ENCODE measurements at regions not wholly inside any gene's neighbourhood (a gene's known extent, or its start where the extent isn't known, plus 50 kb on each side); places are given as distances from the start of the nearest gene placed in this dataset.
"Not testable (repeated sequence)": the region's sequence is repeated elsewhere in the genome, so short reads cannot be mapped to it uniquely, and the experiment has no call there.

GRCh38 chr13:80504453-80504852 lies 163.5 kb upstream of the SPRY2 start:
- DNase-seq (ENCODE audit: low spot score in 2 of 2): no peak
- Mint-ChIP-seq H3K27ac (no peak overlapping the region), H3K36me3 (no peaks in the 10 kb centered on the region), H3K9me3 (peaks cover 16 to 17% of the 10 kb centered on the region in 2 donors)
- no peak for ATAC-seq

- ATAC-seq (no peak), DNase-seq (ENCODE audit: low spot score in 2 of 2) (no peak)
- Mint-ChIP-seq H3K27ac (no peak overlapping the region), H3K9me3 (peaks cover 9 to 13% of the 10 kb centered on the region in 2 donors), H3K36me3 (no peaks in the 10 kb centered on the region)
Measured at GRCh38 chr13:80502359-80502758, 161.4 kb upstream of the SPRY2 start.

- no peaks in the 10 kb centered on the region for H3K36me3 Mint-ChIP-seq
- ATAC-seq (no peak), DNase-seq (ENCODE audit: low spot score in 2 of 2) (no peak)
- peaks cover 9 to 13% of the 10 kb centered on the region in 2 donors for H3K9me3 Mint-ChIP-seq
- H3K27ac Mint-ChIP-seq: no peak overlapping the region
Measured at GRCh38 chr13:80501556-80501955, 160.6 kb upstream of the SPRY2 start.

GRCh38 chr13:80499536-80500290 lies 158.8 kb upstream of the SPRY2 start:
- H3K36me3 Mint-ChIP-seq: no peaks in the 10 kb centered on the region
- ATAC-seq: no peak
- no peak for DNase-seq (ENCODE audit: low spot score in 2 of 2)
- H3K27ac Mint-ChIP-seq: no peak overlapping the region
- peaks cover 4 to 7% of the 10 kb centered on the region in 2 donors for H3K9me3 Mint-ChIP-seq

- DNase-seq (ENCODE audit: low spot score in 2 of 2) (no peak), ATAC-seq (no peak)
- no peaks in the 10 kb centered on the region for H3K36me3 Mint-ChIP-seq
- peaks cover 4 to 7% of the 10 kb centered on the region in 2 donors for H3K9me3 Mint-ChIP-seq
- H3K27ac Mint-ChIP-seq: no peak overlapping the region
Measured at GRCh38 chr13:80498433-80498832, 157.5 kb upstream of the SPRY2 start.

GRCh38 chr13:80497978-80498377 lies 157.1 kb upstream of the SPRY2 start:
- no peak for ATAC-seq
- DNase-seq (ENCODE audit: low spot score in 2 of 2): no peak
- Mint-ChIP-seq H3K27ac (no peak overlapping the region), H3K36me3 (no peaks in the 10 kb centered on the region), H3K9me3 (peaks cover 4 to 7% of the 10 kb centered on the region in 2 donors)

GRCh38 chr13:80497439-80497838 lies 156.5 kb upstream of the SPRY2 start:
- Mint-ChIP-seq H3K27ac (no peak overlapping the region), H3K36me3 (no peaks in the 10 kb centered on the region), H3K9me3 (peaks cover 4 to 7% of the 10 kb centered on the region in 2 donors)
- no peak for ATAC-seq
- no peak for DNase-seq (ENCODE audit: low spot score in 2 of 2)

GRCh38 chr13:80496721-80497397 lies 155.9 kb upstream of the SPRY2 start:
- Mint-ChIP-seq H3K36me3 (no peaks in the 10 kb centered on the region), H3K9me3 (peaks cover 4 to 7% of the 10 kb centered on the region in 2 donors), H3K27ac (no peak overlapping the region)
- DNase-seq (ENCODE audit: low spot score in 2 of 2) (no peak), ATAC-seq (no peak)

- H3K36me3 Mint-ChIP-seq; DNase-seq (ENCODE audit: low spot score in 2 of 2); ATAC-seq; H3K9me3 Mint-ChIP-seq; H3K27ac Mint-ChIP-seq: not testable (repeated sequence)
Measured at GRCh38 chr13:80490491-80490943, 149.6 kb upstream of the SPRY2 start.

- H3K27ac Mint-ChIP-seq: no peak overlapping the region
- H3K9me3 Mint-ChIP-seq: peaks cover 4 to 7% of the 10 kb centered on the region in 2 donors
- ATAC-seq (no peak), DNase-seq (ENCODE audit: low spot score in 2 of 2) (no peak)
- no peaks in the 10 kb centered on the region for H3K36me3 Mint-ChIP-seq
Measured at GRCh38 chr13:80486402-80486801, 145.5 kb upstream of the SPRY2 start.

- H3K27ac Mint-ChIP-seq: no peak overlapping the region
- H3K9me3 Mint-ChIP-seq: peaks cover 0 to 7% of the 10 kb centered on the region in 2 donors
- DNase-seq (ENCODE audit: low spot score in 2 of 2): no peak
- H3K36me3 Mint-ChIP-seq: no peaks in the 10 kb centered on the region
- no peak for ATAC-seq
Measured at GRCh38 chr13:80483157-80483556, 142.2 kb upstream of the SPRY2 start.

GRCh38 chr13:80481588-80481987 lies 140.7 kb upstream of the SPRY2 start:
- ATAC-seq (no peak), DNase-seq (ENCODE audit: low spot score in 2 of 2) (no peak)
- Mint-ChIP-seq H3K36me3 (no peaks in the 10 kb centered on the region), H3K27ac (no peak overlapping the region), H3K9me3 (peaks cover 0 to 7% of the 10 kb centered on the region in 2 donors)

GRCh38 chr13:80477661-80478443 lies 136.9 kb upstream of the SPRY2 start:
- H3K36me3 Mint-ChIP-seq: no peaks in the 10 kb centered on the region
- no peak for ATAC-seq
- no peak overlapping the region for H3K27ac Mint-ChIP-seq
- no peak for DNase-seq (ENCODE audit: low spot score in 2 of 2)
- H3K9me3 Mint-ChIP-seq: peaks cover 0 to 3% of the 10 kb centered on the region in 2 donors

GRCh38 chr13:80476953-80477352 lies 136.0 kb upstream of the SPRY2 start:
- Mint-ChIP-seq H3K27ac (no peak overlapping the region), H3K9me3 (peaks cover 0 to 3% of the 10 kb centered on the region in 2 donors), H3K36me3 (no peaks in the 10 kb centered on the region)
- DNase-seq (ENCODE audit: low spot score in 2 of 2): no peak
- ATAC-seq: no peak

GRCh38 chr13:80475718-80476117 lies 134.8 kb upstream of the SPRY2 start:
- ATAC-seq (no peak), DNase-seq (ENCODE audit: low spot score in 2 of 2) (no peak)
- H3K27ac Mint-ChIP-seq: no peak overlapping the region
- H3K36me3 Mint-ChIP-seq: no peaks in the 10 kb centered on the region
- peaks cover 0 to 4% of the 10 kb centered on the region in 2 donors for H3K9me3 Mint-ChIP-seq

GRCh38 chr13:80473695-80474094 lies 132.8 kb upstream of the SPRY2 start:
- Mint-ChIP-seq H3K27ac (no peak overlapping the region), H3K9me3 (peaks cover 5 to 9% of the 10 kb centered on the region in 2 donors), H3K36me3 (no peaks in the 10 kb centered on the region)
- ATAC-seq (no peak), DNase-seq (ENCODE audit: low spot score in 2 of 2) (no peak)

- H3K27ac Mint-ChIP-seq: no peak overlapping the region
- peaks cover 8 to 14% of the 10 kb centered on the region in 2 donors for H3K9me3 Mint-ChIP-seq
- ATAC-seq: no peak
- H3K36me3 Mint-ChIP-seq: no peaks in the 10 kb centered on the region
- no peak for DNase-seq (ENCODE audit: low spot score in 2 of 2)
Measured at GRCh38 chr13:80469853-80470381, 129.0 kb upstream of the SPRY2 start.
